Right kidney (tissue), 1 donor: ENCODE measurements at regions not wholly inside any gene's neighbourhood (a gene's known extent, or its start where the extent isn't known, plus 50 kb on each side); places are given as distances from the start of the nearest gene placed in this dataset.
A peak's percentile ranks its signal among the peaks of the same experiment; 100 is the strongest.
"Not testable (repeated sequence)": the region's sequence is repeated elsewhere in the genome, so short reads cannot be mapped to it uniquely, and the experiment has no call there.

ENCODE experiments used
- DNase-seq: peaks from one replicate; pipeline ENCODE4 v3.0.0-alpha.2; 2016

DNA sequence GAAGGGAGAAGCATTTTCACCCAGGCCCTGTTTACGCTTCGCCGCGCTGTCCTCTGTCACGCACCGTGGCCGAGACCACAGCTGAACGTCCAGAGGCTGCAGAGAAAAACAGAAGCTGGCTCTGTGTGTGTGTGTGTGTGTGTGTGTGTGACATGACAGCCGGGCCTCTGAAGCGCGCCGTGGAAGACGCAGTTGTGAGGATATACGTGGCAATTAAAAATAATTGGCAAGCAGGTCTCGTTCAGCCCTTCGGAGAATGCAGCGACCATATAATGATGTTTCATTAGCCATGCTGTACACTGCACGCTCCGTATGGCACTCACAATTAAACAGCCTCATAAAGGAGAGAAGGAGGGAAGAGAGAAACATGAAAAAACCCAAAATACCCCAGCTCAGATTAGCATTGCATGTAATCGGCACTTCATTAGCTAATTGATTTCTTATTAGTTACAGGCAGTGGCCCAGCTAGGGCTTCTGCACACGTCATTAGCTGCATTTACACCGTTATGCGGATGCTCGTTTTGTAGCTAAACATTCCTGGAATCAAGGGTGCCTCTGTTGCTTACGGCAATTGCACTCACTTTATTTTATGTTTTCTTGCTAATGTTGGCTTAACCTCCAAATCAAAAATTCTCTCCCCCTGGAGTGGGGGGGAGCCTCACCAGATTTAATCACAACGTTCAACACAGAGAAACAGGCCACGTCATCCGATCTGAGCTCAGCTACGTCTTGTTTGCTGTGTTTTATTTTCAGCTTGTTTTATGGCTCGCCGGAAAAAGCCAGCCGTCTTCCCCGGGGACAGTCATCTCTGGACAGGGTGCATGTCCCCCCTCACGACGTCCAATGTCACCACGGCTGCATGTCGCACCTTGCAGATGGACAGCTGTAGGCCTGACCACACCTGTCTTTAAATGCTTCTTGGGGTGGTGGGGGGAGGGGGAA lies 74.6 kb upstream of the SHOX start:
- DNase-seq = no peak

DNA sequence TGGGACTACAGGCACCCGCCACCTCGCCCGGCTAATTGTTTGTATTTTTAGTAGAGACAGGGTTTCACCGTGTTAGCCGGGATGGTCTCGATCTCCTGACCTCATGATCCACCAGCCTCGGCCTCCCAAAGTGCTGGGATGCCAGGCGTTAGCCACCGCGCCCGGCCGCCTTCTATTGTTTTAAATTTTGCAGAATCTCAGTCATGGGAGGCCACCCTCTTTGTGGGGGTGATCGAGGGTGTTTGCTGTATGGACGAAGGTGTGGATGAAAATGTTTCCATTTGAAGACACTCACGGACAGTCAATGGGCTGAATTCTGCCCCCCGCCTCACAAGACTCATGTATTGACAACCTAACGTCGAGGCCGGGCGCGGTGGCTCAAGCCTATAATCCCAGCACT lies 73.0 kb upstream of the SHOX start:
- DNase-seq = not testable (repeated sequence)

DNA sequence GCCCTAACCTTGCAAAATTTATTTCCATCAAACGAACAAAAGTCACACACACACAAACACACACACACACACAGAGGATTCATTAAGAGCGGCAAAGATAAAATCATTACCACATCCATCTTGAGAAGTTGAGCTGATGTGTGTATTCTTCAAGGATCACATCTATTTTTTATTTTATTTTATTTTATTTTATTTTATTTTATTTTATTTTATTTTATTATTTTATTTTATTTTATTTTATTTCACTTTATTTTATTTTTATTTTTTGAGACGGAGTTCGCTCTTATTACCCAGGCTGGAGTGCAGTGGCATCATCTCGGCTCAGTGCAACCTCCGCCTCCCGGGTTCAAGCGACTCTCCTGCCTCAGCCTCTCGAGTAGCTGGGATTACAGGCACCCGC lies 71.3 kb upstream of the SHOX start:
- not testable (repeated sequence) for DNase-seq

DNA sequence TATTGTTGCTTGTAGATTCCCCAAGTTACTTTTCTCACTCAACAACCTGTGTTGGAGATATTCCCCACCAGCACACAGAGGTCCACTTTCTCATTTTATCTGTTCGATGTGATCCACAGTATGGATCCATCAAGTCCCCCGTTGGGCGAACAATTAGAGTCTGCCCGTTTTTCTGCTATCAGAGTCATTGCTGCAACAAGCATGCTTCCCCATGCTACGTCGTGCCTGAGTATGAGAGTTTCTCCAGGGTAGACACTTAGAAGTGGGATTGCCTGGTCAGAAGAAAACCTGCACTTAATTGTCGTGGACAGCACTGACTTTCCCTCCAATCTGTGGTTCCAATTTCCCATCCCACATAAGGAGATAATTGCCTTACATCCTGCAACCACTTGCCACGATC lies 62.7 kb upstream of the SHOX start:
- DNase-seq = no peak

DNA sequence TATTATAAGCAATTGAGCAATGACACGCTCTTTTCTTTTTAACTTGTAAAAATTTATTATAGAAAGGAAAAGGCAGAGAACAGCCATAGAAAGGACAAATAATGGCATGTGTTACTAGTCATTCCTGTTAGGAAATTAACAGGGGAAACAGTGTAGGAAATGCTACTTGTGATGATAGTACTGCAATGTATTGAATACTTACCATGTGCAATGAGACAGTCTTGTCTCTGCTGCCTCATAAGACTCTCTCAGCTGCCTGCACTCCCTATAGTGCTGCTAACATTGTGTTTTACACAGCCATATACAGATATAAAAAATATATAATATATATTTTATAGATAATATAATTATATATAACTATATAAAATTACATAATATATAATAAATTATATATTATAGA lies 62.3 kb upstream of the SHOX start:
- no peak for DNase-seq

DNA sequence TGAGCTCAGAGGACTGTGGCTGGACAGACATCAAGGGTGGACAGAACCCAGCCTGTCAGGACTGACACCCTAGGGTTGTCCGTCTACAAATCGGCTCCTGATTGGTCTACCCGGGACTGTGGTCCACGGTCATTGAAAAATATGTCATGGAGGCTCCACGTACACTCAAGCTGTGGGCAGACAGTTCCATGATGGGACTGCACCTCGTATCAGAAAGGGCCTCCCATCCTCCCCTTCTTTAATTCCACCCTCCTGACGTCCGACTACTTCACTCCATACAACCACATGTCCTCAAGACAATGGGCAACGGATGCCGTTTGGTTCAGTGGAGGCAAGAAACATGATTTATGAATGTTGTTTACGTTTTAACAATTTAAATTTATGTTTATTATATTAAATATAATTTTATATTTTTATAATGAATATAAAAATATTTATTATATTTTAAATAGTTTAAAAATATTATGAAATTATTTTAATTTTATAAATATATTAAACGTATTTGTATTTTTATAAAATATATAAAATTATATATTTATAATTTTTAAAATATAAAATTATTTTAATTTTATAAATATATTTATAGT lies 58.0 kb upstream of the SHOX start:
- DNase-seq = peak; percentile 23

DNA sequence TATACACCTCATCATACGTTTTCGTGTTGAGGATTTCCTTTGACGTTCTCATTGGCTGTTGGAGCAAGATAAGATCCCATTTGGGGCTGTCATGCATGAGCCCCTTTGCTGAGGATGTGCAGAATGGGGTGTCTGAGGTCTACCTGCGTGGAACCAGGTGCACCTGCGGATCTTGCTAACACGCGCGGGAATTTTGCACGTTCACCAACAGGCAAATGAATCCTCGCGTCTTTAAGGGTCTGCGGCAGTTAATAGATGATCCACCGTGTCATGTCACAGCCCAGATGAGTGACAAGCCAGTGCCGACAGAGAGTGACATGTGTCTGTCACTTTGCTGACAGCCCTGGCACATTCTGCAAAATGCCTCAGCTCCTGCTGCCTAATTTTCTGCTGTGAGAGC lies 56.3 kb upstream of the SHOX start:
- DNase-seq = peak; percentile 35

DNA sequence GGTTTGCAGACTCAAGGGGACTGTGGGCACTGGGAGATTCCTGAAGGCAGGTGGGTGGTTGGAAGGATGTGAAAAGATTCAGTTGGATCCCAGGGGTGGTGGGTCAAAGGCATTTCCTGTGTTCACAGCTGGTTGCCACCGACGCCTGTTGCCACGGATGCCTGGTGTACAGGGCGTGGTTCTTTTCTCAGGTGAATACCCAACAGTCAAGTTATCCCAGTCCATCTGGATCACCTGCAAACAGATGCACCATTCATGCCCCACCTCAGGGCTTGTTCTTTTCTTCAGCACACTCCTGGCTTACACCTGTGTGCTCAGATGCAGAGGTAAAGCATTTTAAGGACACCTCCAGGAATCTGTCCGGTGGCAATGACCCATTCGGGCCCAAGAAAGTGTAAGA lies 55.8 kb upstream of the SHOX start:
- DNase-seq = peak; percentile 30

DNA sequence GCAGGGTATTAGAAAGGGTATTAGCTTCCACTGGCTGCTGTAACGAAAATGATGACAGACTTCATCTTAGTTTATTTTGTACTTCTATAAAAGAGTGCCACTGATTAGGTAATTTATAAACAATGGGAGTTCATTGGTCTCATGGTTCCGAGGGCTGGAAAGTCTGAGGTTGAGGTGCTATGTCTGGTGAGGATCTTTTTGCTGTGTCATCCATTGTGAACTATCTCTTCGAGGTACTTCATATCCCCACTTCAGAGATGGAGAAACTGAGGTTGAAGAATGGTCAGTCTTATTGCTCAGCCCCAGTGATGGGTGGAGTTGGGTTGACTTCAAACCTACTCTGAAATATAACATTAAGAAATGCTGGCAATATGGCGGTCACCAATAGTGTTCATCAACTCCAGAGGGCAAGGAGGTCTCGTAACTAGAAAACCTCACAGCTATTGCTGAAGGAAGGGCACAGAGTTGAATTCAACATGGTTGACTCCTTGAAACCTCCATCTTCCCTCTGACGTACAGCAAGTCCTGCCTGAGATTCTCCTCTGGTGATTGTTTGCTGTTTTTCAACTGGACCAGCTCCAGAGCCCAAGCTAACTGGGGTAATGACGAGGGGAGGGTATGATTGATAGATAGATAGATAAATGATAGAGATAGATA lies 53.6 kb upstream of the SHOX start:
- peak; percentile 5 for DNase-seq

DNA sequence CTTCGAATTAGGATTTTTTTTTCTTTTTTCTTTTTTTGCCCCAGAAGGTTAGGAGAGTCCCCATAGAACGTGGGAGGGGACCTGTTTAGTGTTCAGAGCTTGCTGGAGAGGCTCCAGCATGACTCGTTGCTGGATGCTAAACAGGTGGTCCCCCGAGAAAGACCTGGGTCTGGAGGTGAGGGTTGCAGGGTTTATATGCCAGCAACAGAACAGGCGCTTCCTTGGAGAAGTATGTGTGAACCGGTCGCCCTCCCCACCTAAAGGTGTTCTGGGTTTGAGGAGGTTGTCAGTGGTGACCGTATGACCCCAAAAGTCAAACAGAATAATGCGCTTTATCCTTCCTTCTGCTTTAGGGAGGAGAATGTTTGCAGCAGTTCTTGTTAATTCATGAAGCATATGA lies 52.1 kb upstream of the SHOX start:
- DNase-seq = peak; percentile 21

DNA sequence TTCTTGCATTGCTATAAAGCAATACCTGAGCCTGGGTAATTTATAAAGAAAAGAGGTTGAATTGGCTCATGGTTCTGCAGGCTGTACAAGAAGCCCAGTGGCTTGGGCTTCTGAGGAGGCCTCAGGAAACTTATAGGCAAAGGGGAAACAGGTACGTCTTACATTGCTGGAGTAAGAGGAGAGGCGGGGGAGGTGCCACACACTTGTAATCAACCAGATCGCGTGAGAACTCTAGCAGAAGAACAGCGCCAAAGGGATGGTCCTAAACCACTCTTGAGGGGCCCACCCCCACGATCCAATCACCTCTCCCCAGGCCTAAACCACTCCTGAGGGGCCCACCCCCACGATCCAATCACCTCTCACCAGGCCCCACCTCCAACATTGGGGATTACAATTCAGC lies 50.6 kb upstream of the SHOX start:
- peak; percentile 26 for DNase-seq
